Liver (tissue), 8 donors: ENCODE measurements at regions not wholly inside any gene's neighbourhood (a gene's known extent, or its start where the extent isn't known, plus 50 kb on each side); places are given as distances from the start of the nearest gene placed in this dataset.

Experiments used
- DNase-seq: peaks from one replicate; pipeline ENCODE4 v3.0.0-alpha.2; 2017; ENCODE audit warnings: low spot score
- H3K27ac ChIP-seq, 2 donors: one replicate each; pipeline ENCODE4 v1.7.0; 2013; ENCODE audit warnings: inconsistent platforms in 2 of 2, low read length in 2 of 2, control low read depth in 1 of 2, low read depth in 1 of 2, mild to moderate bottlenecking in 1 of 2
- H3K27me3 ChIP-seq, 4 donors: one replicate each; pipeline versions ENCODE4 v1.6.1 to v1.7.0; 2013; ENCODE audit warnings: low read length in 3 of 4, inconsistent platforms in 1 of 4, mild to moderate bottlenecking in 1 of 4, moderate library complexity in 1 of 4; ENCODE audit not compliant: control insufficient read depth in 4 of 4, insufficient read depth in 4 of 4
- H3K36me3 ChIP-seq, 4 donors: one replicate each; pipeline versions ENCODE4 v1.6.1 to v1.7.0; 2013; ENCODE audit warnings: low read length in 3 of 4, mild to moderate bottlenecking in 3 of 4, low read depth in 1 of 4, moderate library complexity in 1 of 4; ENCODE audit not compliant: control insufficient read depth in 4 of 4, insufficient read depth in 3 of 4
- H3K4me1 ChIP-seq, 4 donors: one replicate each; pipeline versions ENCODE4 v1.6.1 to v1.7.0; 2013; ENCODE audit warnings: low read length in 3 of 4, mild to moderate bottlenecking in 3 of 4, moderate library complexity in 1 of 4; ENCODE audit not compliant: control insufficient read depth in 4 of 4, insufficient read depth in 4 of 4
- H3K4me3 ChIP-seq, 3 donors: one replicate each; pipeline versions ENCODE4 v1.6.1 to v1.7.0; 2013; ENCODE audit warnings: low read length in 3 of 3, control low read depth in 1 of 3, low read depth in 1 of 3, mild to moderate bottlenecking in 1 of 3
- H3K9ac ChIP-seq, 2 donors: one replicate each; pipeline ENCODE4 v1.7.0; 2013; ENCODE audit warnings: low read length in 2 of 2, mild to moderate bottlenecking in 2 of 2, moderate library complexity in 2 of 2, control low read depth in 1 of 2, low read depth in 1 of 2
- H3K9me3 ChIP-seq, 4 donors: one replicate each; pipeline versions ENCODE4 v1.6.1 to v1.7.0; 2013; ENCODE audit warnings: low read length in 3 of 4; ENCODE audit not compliant: control insufficient read depth in 4 of 4
- ATF3 ChIP-seq: IDR thresholded peaks from 2 replicates; pipeline ENCODE4 v1.6.1; 2016; ENCODE audit warnings: antibody characterized with exemption
- CTCF ChIP-seq: fragments of 150-350 bp; IDR thresholded peaks from 2 replicates; pipeline ENCODE4 v1.5.1; 2017; ENCODE audit warnings: improper control_type of control experiment, low read depth, low read length; ENCODE audit not compliant: missing input control
- EGR1 ChIP-seq, 2 donors: IDR thresholded peaks; 2 replicates each; pipeline ENCODE4 v1.6.1; 2016 to 2018; ENCODE audit warnings: antibody characterized with exemption in 2 of 2, low read depth in 2 of 2
- FOXA1 ChIP-seq: IDR thresholded peaks from 2 replicates; pipeline ENCODE4 v1.6.1; 2016; ENCODE audit warnings: antibody characterized with exemption
- FOXA2 ChIP-seq: IDR thresholded peaks from 2 replicates; pipeline ENCODE4 v1.6.1; 2016; ENCODE audit warnings: antibody characterized with exemption
- GABPA ChIP-seq, 2 donors: IDR thresholded peaks in 1 of 2; conservative IDR thresholded peaks in 1 of 2; 2 replicates each; pipeline ENCODE4 v1.6.1; 2016; ENCODE audit warnings: antibody characterized with exemption in 2 of 2, mild to moderate bottlenecking in 1 of 2, moderate library complexity in 1 of 2
- HNF4A ChIP-seq, 2 donors: conservative IDR thresholded peaks; 2 replicates each; pipeline ENCODE4 v1.6.1; 2016; ENCODE audit warnings: antibody characterized with exemption in 2 of 2, mild to moderate bottlenecking in 2 of 2
- HNF4G ChIP-seq: IDR thresholded peaks from 2 replicates; pipeline ENCODE4 v1.6.1; 2016; ENCODE audit warnings: antibody characterized with exemption
- JUND ChIP-seq, 2 donors: IDR thresholded peaks; 2 replicates each; pipeline ENCODE4 v1.6.1; 2016; ENCODE audit warnings: antibody characterized with exemption in 2 of 2
- NR2F2 ChIP-seq: IDR thresholded peaks from 2 replicates; pipeline ENCODE4 v1.6.1; 2016; ENCODE audit warnings: antibody characterized with exemption
- RAD21 ChIP-seq, 2 donors: IDR thresholded peaks; 2 replicates each; pipeline ENCODE4 v1.6.1; 2016; ENCODE audit warnings: antibody characterized with exemption in 2 of 2, mild to moderate bottlenecking in 2 of 2
- REST ChIP-seq: IDR thresholded peaks from 2 replicates; pipeline ENCODE4 v1.6.1; 2016; ENCODE audit warnings: antibody characterized with exemption, mild to moderate bottlenecking
- RXRA ChIP-seq, 2 donors: IDR thresholded peaks; 2 replicates each; pipeline ENCODE4 v1.6.1; 2017 to 2018; ENCODE audit warnings: antibody characterized with exemption in 2 of 2, mild to moderate bottlenecking in 1 of 2
- SP1 ChIP-seq: IDR thresholded peaks from 2 replicates; pipeline ENCODE4 v1.6.1; 2018; ENCODE audit warnings: antibody characterized with exemption, mild to moderate bottlenecking
- TAF1 ChIP-seq: conservative IDR thresholded peaks from 2 replicates; pipeline ENCODE4 v1.6.1; 2016; ENCODE audit warnings: antibody characterized with exemption, mild to moderate bottlenecking
- YY1 ChIP-seq: IDR thresholded peaks from 2 replicates; pipeline ENCODE4 v1.6.1; 2016; ENCODE audit warnings: antibody characterized with exemption, mild to moderate bottlenecking
- WGBS: extraction: QIAGEN DNeasy Blood & Tissue Kit; methylation state at CpG from one replicate; pipeline ENCODE4 v1.1.7; 2013; 5-methylcytosine and 5-hydroxymethylcytosine counted together
- TF ChIP-seq, protein P1 (sequence below): IDR thresholded peaks from 2 replicates; pipeline ENCODE4 v1.6.1; 2016; ENCODE audit warnings: antibody characterized with exemption
- TF ChIP-seq, protein P2 (sequence below): IDR thresholded peaks from 2 replicates; pipeline ENCODE4 v1.6.1; 2016; ENCODE audit warnings: antibody characterized with exemption
- donor health status: healthy.
- donor health status: healthy.
- donor health status: healthy.
- donor health status: healthy.
- donor health status: healthy.

DNA sequence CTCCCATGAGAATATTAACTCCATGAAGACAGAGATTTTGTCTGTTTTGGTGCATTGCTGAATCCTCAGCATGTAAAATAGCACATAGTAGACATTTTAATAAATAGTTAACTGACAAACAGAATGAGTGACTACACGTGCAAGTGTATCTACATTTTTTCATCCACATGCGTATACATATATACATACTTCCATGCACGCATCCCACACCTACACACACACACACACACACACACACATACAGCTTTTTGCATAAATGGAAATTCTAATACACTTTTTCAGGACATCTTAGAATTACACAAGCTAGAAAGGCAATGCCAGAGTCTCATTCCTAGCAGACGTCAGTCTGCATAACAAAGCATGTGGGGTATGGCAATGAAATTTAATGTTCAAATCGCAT is 139.7 kb upstream of the LRFN2 start:
- H3K36me3 ChIP-seq = no peaks in the 10 kb centered on the region

More for the DNA sequence above, 139.7 kb upstream of the LRFN2 start:
- Histone ChIP-seq H3K9ac (no peak overlapping the region), H3K4me3 (no peak overlapping the region), H3K27me3 (no peaks in the 10 kb centered on the region), H3K27ac (no peak overlapping the region), H3K4me1 (no peaks in the 10 kb centered on the region), H3K9me3 (no peaks in the 10 kb centered on the region)
- DNase-seq = no peak
- WGBS = 89% methylated on average over 5 of the region's 5 CpGs
- TF ChIP-seq FOXA2 (no peak), FOXA1 (no peak), JUND (IDR thresholded peaks at IDR 0.05) (no peak), SP1 (no peak), REST (no peak), GABPA (IDR thresholded peaks at IDR 0.05 in 1 of 2, conservative IDR thresholded peaks at IDR 0.05 in 1 of 2) (no peak), NR2F2 (no peak), HNF4A (conservative IDR thresholded peaks at IDR 0.05) (no peak), HNF4G (no peak), RXRA (IDR thresholded peaks at IDR 0.05) (no peak), ATF3 (no peak), EGR1 (IDR thresholded peaks at IDR 0.05; ENCODE audit: low read depth in 2 of 2) (no peak), RAD21 (IDR thresholded peaks at IDR 0.05) (no peak), CTCF (no peak), YY1 (no peak), TAF1 (no peak)
- TF ChIP-seq, protein P1, sequence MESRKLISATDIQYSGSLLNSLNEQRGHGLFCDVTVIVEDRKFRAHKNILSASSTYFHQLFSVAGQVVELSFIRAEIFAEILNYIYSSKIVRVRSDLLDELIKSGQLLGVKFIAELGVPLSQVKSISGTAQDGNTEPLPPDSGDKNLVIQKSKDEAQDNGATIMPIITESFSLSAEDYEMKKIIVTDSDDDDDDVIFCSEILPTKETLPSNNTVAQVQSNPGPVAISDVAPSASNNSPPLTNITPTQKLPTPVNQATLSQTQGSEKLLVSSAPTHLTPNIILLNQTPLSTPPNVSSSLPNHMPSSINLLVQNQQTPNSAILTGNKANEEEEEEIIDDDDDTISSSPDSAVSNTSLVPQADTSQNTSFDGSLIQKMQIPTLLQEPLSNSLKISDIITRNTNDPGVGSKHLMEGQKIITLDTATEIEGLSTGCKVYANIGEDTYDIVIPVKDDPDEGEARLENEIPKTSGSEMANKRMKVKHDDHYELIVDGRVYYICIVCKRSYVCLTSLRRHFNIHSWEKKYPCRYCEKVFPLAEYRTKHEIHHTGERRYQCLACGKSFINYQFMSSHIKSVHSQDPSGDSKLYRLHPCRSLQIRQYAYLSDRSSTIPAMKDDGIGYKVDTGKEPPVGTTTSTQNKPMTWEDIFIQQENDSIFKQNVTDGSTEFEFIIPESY = no peak
- TF ChIP-seq, protein P2, sequence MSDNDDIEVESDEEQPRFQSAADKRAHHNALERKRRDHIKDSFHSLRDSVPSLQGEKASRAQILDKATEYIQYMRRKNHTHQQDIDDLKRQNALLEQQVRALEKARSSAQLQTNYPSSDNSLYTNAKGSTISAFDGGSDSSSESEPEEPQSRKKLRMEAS = no peak
